NCI-H1417 (cell line): ENCODE measurements at regions not wholly inside any gene's neighbourhood (a gene's known extent, or its start where the extent isn't known, plus 50 kb on each side); places are given as distances from the start of the nearest gene placed in this dataset.

ENCODE experiments used
- DNase-seq, 3 experiments: peaks; one replicate each; lab custom pipeline; 2025; lab: John Stamatoyannopoulos, UW

- DNase-seq, result peak in 2 of 3 experiments; percentile 55 to 60
Observed at GRCh38 chr1:69244211-69244610, 323.5 kb upstream of the LRRC7 start.

GRCh38 chr1:69246109-69246508 is 321.6 kb upstream of the LRRC7 start:
- DNase-seq, result peak in 1 of 3 experiments; percentile 32

GRCh38 chr1:69246710-69247109 is 321.0 kb upstream of the LRRC7 start:
- DNase-seq, result peak in 1 of 3 experiments; percentile 31

GRCh38 chr1:69252696-69253095 is 315.0 kb upstream of the LRRC7 start:
- no peak for DNase-seq

GRCh38 chr1:69256036-69256435 is 311.7 kb upstream of the LRRC7 start:
- DNase-seq, result no peak

- peak in 2 of 3 experiments; percentile 35 to 37 for DNase-seq
Observed at GRCh38 chr1:69258842-69259241, 308.9 kb upstream of the LRRC7 start.

GRCh38 chr1:69263921-69264391 is 303.8 kb upstream of the LRRC7 start:
- peak; percentile 22 to 97 (median 81) for DNase-seq

- no peak for DNase-seq
Observed at GRCh38 chr1:69269491-69269890, 298.2 kb upstream of the LRRC7 start.

GRCh38 chr1:69271587-69272125 is 296.1 kb upstream of the LRRC7 start:
- no peak for DNase-seq

GRCh38 chr1:69272684-69273083 is 295.0 kb upstream of the LRRC7 start:
- DNase-seq, result no peak

- DNase-seq, result no peak
Observed at GRCh38 chr1:69278923-69279322, 288.8 kb upstream of the LRRC7 start.

- DNase-seq, result no peak
Observed at GRCh38 chr1:69283516-69283915, 284.2 kb upstream of the LRRC7 start.

GRCh38 chr1:69284508-69284907 is 283.2 kb upstream of the LRRC7 start:
- DNase-seq, result no peak

- DNase-seq, result no peak
Observed at GRCh38 chr1:69288416-69288815, 279.3 kb upstream of the LRRC7 start.

GRCh38 chr1:69290291-69290690 is 277.4 kb upstream of the LRRC7 start:
- DNase-seq, result no peak

- no peak for DNase-seq
Observed at GRCh38 chr1:69291541-69291940, 276.2 kb upstream of the LRRC7 start.

- no peak for DNase-seq
Observed at GRCh38 chr1:69292833-69293232, 274.9 kb upstream of the LRRC7 start.

GRCh38 chr1:69294171-69294570 is 273.6 kb upstream of the LRRC7 start:
- DNase-seq, result peak in 1 of 3 experiments; percentile 10

- peak in 1 of 3 experiments; percentile 50 for DNase-seq
Observed at GRCh38 chr1:69295265-69295664, 272.5 kb upstream of the LRRC7 start.

GRCh38 chr1:69305621-69306020 is 262.1 kb upstream of the LRRC7 start:
- DNase-seq, result no peak

GRCh38 chr1:69312055-69312732 is 255.5 kb upstream of the LRRC7 start:
- DNase-seq, result no peak

- no peak for DNase-seq
Observed at GRCh38 chr1:69313118-69313517, 254.6 kb upstream of the LRRC7 start.

GRCh38 chr1:69315416-69315815 is 252.3 kb upstream of the LRRC7 start:
- DNase-seq, result no peak

- DNase-seq, result peak in 1 of 3 experiments; percentile 4
Observed at GRCh38 chr1:69315823-69316222, 251.9 kb upstream of the LRRC7 start.
